ENCODE measurements at regions not wholly inside any gene's neighbourhood (a gene's known extent, or its start where the extent isn't known, plus 50 kb on each side); places are given as distances from the start of the nearest gene placed in this dataset.
A peak's percentile ranks its signal among the peaks of the same experiment; 100 is the strongest.
"Not testable (repeated sequence)": the region's sequence is repeated elsewhere in the genome, so short reads cannot be mapped to it uniquely, and the experiment has no call there.

DNA sequence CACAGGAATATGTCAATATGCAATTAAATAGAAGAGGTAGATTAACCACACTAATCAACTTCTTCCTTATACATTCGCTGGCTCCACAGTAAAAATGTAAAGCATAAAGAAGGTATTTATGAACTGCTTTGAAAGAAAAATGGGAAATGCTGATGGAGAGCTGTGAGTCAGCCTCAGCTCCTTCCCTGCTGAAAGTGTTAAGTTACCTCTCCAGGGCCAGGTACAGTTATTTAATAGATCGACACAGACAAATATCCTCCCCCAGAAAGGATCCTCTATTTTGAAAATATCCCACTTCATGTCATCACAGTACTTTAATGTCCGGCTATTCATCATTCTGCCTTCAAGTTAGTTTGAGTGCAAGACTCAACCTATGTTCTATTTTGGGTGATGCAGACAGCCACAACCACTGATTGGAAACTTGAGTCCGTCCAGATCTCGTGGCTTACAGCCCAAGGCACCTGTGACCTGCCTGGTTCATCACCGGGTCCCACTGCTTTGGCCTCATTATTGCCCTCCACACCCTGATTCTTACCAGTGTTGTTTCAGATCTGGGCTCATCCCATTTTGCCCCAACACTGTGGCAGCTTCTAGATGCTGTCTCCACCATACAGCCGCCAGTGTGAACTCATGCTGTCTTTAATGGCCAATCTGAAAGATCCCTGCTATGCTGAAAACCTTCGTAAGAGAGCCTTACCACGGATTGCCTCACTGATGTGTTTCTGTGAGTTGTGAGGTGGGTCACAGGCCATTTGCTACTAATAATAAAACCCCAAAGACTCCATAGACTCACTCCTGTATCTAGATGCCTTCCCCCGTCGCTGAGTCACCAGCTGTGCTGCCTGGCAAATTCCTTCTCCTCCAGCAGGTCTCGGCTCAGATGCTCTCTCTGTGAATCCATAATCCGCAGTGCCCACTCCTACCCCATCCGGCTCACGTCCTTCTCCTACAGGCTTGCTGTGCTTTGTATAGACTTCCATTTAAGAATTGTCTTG, 56.2 kb upstream of the DDAH1 start:
- DNase-seq, result peak; percentile 90

- peak; percentile 42 for DNase-seq
Measured at GRCh38 chr1:85522458-85522857, 57.5 kb upstream of the DDAH1 start.

DNA sequence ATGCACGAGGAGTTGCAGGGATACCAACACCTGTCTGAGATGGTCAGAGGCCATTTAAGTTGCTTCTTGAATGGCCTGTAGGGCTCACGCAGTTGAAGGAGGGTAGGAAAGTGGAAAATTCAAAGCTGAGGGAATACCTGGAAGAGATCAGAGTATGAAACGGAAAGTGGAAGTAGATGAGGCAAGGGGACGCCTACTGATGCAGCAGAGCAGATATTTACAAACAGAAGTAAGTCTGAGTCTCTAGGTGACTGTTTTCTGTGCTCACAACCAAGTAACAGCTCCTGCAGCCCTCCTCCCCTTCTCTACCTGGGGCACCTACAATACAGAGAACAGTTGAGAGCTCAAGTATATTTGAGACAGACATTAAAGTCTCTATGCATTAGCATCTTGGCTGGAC, 57.5 kb upstream of the CCN1 start:
- not testable (repeated sequence) for DNase-seq

- DNase-seq, result peak; percentile 22
Measured at GRCh38 chr1:85524281-85524886, 56.2 kb upstream of the CCN1 start.

DNA sequence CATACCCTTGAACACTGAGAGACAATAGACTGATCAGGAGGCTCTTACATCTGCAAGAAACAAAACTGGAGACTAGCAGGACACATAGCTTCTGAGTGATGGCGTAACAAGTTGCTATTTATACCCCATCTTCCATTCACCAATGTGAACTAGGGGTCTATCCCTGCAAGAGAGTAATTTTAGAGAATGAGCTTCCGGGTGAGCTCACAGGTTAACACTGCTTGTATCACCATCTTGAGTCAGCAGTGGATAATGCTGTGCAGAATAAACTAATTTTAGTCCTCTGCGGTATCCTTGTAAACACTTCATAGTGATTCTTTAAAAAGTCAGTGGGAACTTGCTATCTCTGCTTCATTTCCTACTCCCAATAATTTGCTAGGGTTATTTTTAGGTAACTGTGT, 55.0 kb upstream of the CCN1 start:
- DNase-seq, result peak; percentile 54

GRCh38 chr1:85526216-85526615, 54.3 kb upstream of the CCN1 start:
- DNase-seq, result not testable (repeated sequence)

GRCh38 chr1:85527145-85527544, 53.4 kb upstream of the CCN1 start:
- DNase-seq, result peak; percentile 96
